ENCODE measurements at regions not wholly inside any gene's neighbourhood (a gene's known extent, or its start where the extent isn't known, plus 50 kb on each side); places are given as distances from the start of the nearest gene placed in this dataset.

DNA sequence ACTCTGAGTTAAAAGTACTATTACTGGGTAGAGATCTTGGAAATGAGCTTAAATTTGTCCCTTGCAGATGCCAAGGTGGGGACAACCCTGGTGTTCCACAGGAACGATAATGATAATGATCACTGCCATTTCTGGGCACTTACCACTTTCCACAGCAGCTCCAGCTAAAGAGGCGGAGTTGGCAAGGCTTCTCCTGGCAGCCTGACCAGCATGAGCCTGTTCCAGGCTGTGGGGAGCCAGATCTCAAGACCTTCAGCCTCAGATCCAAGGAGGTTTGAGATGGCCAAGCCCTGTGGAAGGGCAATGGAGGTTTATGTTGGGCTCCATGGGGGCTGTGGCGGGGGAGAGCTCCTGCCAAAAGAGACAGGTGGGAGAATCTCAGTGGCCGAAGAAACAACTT, 244.9 kb upstream of the MVB12B start:
- Histone ChIP-seq H3K36me3 (ENCODE audit: insufficient read depth, low read length) (no peaks in the 10 kb centered on the region), H3K9me3 (ENCODE audit: control insufficient read depth in 1 of 2, low read length in 2 of 2) (no peaks in the 10 kb centered on the region), H3K4me3 (ENCODE audit: low read length in 2 of 2) (no peak overlapping the region), H3K4me1 (ENCODE audit: insufficient read depth, low read length) (peaks cover 11% of the 10 kb centered on the region), H3K27me3 (ENCODE audit: insufficient read depth, low read length) (no peaks in the 10 kb centered on the region), H3K27ac (ENCODE audit: low read depth, low read length) (no peak overlapping the region)
- ChIA-PET POLR2A (ENCODE audit: partially characterized antibody) (interaction anchor here (1.8 kb wide), 1 partner anchor 10 kb away, joined by 3 read pairs; no protein-coding TSS in a partner anchor), CTCF (ENCODE audit: partially characterized antibody) (no interaction called here)
- Mint-ChIP-seq H3K27ac (no peak overlapping the region), H3K4me1 (peaks cover 5 to 14% (median 6%) of the 10 kb centered on the region in 4 donors), H3K36me3 (no peaks in the 10 kb centered on the region), H3K27me3 (peaks cover 11 to 21% of the 10 kb centered on the region in 2 donors), H3K4me3 (no peak overlapping the region), H3K9me3 (peaks cover 0 to 5% (median under 1%) of the 10 kb centered on the region in 8 donors)
- DNase-seq = no peak
- intact Hi-C loops (cut with micrococcal nuclease) = no loop called here

DNA sequence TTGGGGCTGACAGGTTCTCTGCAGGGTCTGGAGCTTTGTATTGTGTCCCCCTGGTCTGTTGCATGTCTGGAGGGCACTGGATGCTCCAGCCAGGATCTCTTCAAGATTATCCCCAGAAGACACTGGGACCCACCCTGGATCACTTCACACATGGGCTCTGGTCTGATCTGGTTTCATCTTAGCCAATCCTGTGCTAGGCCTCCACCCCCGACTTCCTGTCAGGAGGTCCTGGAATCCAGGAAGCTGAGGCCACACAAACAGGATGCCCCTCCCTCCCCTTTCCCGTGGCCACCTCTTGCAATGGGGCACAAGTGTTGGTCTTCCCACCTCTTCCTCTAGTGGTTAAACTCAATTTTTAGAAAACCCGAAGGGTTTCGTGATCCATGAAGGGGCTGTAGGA, 242.6 kb upstream of the MVB12B start:
- Histone ChIP-seq H3K27me3 (ENCODE audit: insufficient read depth, low read length) (no peaks in the 10 kb centered on the region), H3K9me3 (ENCODE audit: control insufficient read depth in 1 of 2, low read length in 2 of 2) (no peaks in the 10 kb centered on the region), H3K36me3 (ENCODE audit: insufficient read depth, low read length) (no peaks in the 10 kb centered on the region), H3K4me3 (ENCODE audit: low read length in 2 of 2) (no peak overlapping the region), H3K27ac (ENCODE audit: low read depth, low read length) (no peak overlapping the region), H3K4me1 (ENCODE audit: insufficient read depth, low read length) (peaks cover 11% of the 10 kb centered on the region)
- POLR2A ChIA-PET (ENCODE audit: partially characterized antibody) = no interaction called here
- intact Hi-C loops (cut with micrococcal nuclease) = no loop called here
- H3K4me3 Mint-ChIP-seq = peak overlapping the region in 1 of 8 donors; percentile 51
- H3K4me1 Mint-ChIP-seq = peaks cover 5 to 14% (median 6%) of the 10 kb centered on the region in 4 donors
- H3K36me3 Mint-ChIP-seq = no peaks in the 10 kb centered on the region
- CTCF ChIA-PET (ENCODE audit: partially characterized antibody) = no interaction called here
- H3K27me3 Mint-ChIP-seq = peaks cover 11 to 13% of the 10 kb centered on the region in 2 donors
- peaks cover 0 to 5% (median under 1%) of the 10 kb centered on the region in 8 donors for H3K9me3 Mint-ChIP-seq
- DNase-seq = no peak
- H3K27ac Mint-ChIP-seq = no peak overlapping the region

DNA sequence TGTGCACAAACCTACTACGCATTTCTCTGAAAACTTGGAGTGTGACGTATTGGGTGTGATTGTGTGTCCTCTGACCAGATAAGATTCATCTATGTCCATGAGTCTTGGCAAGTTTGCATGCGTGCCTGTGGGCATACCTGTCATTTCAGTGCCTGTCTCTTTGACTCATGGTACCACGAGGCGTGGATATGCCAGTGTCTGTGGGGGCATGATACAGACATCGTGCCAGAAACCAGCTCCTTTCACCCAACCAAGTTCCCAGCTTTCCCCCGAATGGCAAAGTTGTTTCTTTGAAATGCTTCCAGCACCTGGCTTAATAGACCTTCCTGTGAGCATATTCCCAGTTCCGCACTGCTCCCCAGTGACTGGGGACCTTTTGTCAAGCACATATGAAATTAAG, 241.9 kb upstream of the MVB12B start:
- intact Hi-C loops (cut with micrococcal nuclease) = no loop called here
- H3K4me3 Mint-ChIP-seq = peak overlapping the region in 1 of 8 donors; percentile 51
- H3K27ac ChIP-seq (ENCODE audit: low read depth, low read length) = no peak overlapping the region
- H3K27ac Mint-ChIP-seq = no peak overlapping the region
- CTCF ChIA-PET (ENCODE audit: partially characterized antibody) = interaction anchor here (1.0 kb wide), 1 partner anchor 10 kb away, joined by 3 read pairs; no protein-coding TSS in a partner anchor
- H3K4me3 ChIP-seq (ENCODE audit: low read length in 2 of 2) = no peak overlapping the region
- POLR2A ChIA-PET (ENCODE audit: partially characterized antibody) = no interaction called here
- peaks cover 11% of the 10 kb centered on the region for H3K4me1 ChIP-seq (ENCODE audit: insufficient read depth, low read length)
- DNase-seq = no peak
- H3K27me3 ChIP-seq (ENCODE audit: insufficient read depth, low read length) = no peaks in the 10 kb centered on the region
- peaks cover 7 to 13% of the 10 kb centered on the region in 2 donors for H3K27me3 Mint-ChIP-seq
- H3K9me3 ChIP-seq (ENCODE audit: control insufficient read depth in 1 of 2, low read length in 2 of 2) = no peaks in the 10 kb centered on the region
- H3K36me3 ChIP-seq (ENCODE audit: insufficient read depth, low read length) = no peaks in the 10 kb centered on the region
- H3K4me1 Mint-ChIP-seq = peaks cover 5 to 14% (median 6%) of the 10 kb centered on the region in 4 donors
- H3K9me3 Mint-ChIP-seq = peaks cover 0 to 5% (median under 1%) of the 10 kb centered on the region in 8 donors
- no peaks in the 10 kb centered on the region for H3K36me3 Mint-ChIP-seq

DNA sequence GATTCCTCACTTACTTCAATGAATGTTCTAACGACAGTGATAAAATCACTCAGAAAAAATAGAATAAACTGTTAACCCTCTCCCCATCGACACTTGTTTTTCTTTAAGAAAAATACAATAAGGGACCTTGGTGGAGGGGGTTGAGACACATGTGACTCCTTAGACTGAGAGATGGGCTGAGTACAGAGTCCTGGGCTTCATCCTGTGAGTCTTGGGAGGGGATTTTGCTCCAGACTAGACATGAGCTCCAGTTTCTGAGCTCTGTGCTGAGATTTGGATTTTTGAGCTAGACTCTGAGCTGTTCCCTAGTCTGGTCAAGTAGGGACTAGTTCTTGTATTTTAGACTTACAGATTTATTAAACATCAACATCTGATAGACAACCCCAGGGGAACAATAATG, 241.5 kb upstream of the MVB12B start:
- Mint-ChIP-seq H3K36me3 (no peaks in the 10 kb centered on the region), H3K4me1 (peaks cover 5 to 14% (median 6%) of the 10 kb centered on the region in 4 donors), H3K27ac (no peak overlapping the region), H3K27me3 (peaks cover 7 to 13% of the 10 kb centered on the region in 2 donors), H3K9me3 (peaks cover 0 to 5% (median under 1%) of the 10 kb centered on the region in 8 donors), H3K4me3 (no peak overlapping the region)
- H3K9me3 ChIP-seq (ENCODE audit: control insufficient read depth in 1 of 2, low read length in 2 of 2) = no peaks in the 10 kb centered on the region
- intact Hi-C loops (cut with micrococcal nuclease) = no loop called here
- no peaks in the 10 kb centered on the region for H3K27me3 ChIP-seq (ENCODE audit: insufficient read depth, low read length)
- peaks cover 11% of the 10 kb centered on the region for H3K4me1 ChIP-seq (ENCODE audit: insufficient read depth, low read length)
- ChIA-PET POLR2A (ENCODE audit: partially characterized antibody) (no interaction called here), CTCF (ENCODE audit: partially characterized antibody) (interaction anchor here (1.0 kb wide), 1 partner anchor 9 kb away, joined by 3 read pairs; no protein-coding TSS in a partner anchor)
- no peak overlapping the region for H3K27ac ChIP-seq (ENCODE audit: low read depth, low read length)
- no peak overlapping the region for H3K4me3 ChIP-seq (ENCODE audit: low read length in 2 of 2)
- no peaks in the 10 kb centered on the region for H3K36me3 ChIP-seq (ENCODE audit: insufficient read depth, low read length)
- DNase-seq = no peak

DNA sequence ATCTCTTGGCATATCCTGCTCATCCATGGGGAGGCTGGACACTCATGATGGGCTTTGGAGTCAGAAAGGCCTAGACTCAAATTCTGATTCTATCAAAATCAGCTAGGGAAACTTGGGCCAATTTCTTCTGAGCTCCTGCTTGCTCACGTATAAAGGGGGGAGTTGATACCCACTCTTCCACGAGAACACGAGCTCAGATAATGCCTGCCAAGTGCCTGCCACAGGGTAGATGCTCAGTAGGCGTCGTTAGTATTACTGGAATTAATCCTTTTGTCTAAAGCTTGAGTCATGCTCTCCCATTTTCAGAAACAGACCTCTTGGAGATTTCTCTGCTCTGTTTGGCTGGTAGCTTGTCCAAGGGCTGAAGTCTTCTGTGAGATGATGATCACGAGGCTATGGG, 238.3 kb upstream of the MVB12B start:
- Histone ChIP-seq H3K36me3 (ENCODE audit: insufficient read depth, low read length) (no peaks in the 10 kb centered on the region), H3K4me1 (ENCODE audit: insufficient read depth, low read length) (peaks cover 11% of the 10 kb centered on the region), H3K27ac (ENCODE audit: low read depth, low read length) (no peak overlapping the region), H3K9me3 (ENCODE audit: control insufficient read depth in 1 of 2, low read length in 2 of 2) (no peaks in the 10 kb centered on the region), H3K27me3 (ENCODE audit: insufficient read depth, low read length) (no peaks in the 10 kb centered on the region), H3K4me3 (ENCODE audit: low read length in 2 of 2) (no peak overlapping the region)
- ChIA-PET POLR2A (ENCODE audit: partially characterized antibody) (no interaction called here), CTCF (ENCODE audit: partially characterized antibody) (no interaction called here)
- Mint-ChIP-seq H3K9me3 (peaks cover 0 to 5% (median 0%) of the 10 kb centered on the region in 8 donors), H3K4me1 (peaks cover 5 to 14% (median 6%) of the 10 kb centered on the region in 4 donors), H3K27ac (no peak overlapping the region), H3K36me3 (no peaks in the 10 kb centered on the region), H3K27me3 (peaks cover 5 to 11% of the 10 kb centered on the region in 2 donors), H3K4me3 (no peak overlapping the region)
- intact Hi-C loops (cut with micrococcal nuclease) = no loop called here
- DNase-seq = no peak

DNA sequence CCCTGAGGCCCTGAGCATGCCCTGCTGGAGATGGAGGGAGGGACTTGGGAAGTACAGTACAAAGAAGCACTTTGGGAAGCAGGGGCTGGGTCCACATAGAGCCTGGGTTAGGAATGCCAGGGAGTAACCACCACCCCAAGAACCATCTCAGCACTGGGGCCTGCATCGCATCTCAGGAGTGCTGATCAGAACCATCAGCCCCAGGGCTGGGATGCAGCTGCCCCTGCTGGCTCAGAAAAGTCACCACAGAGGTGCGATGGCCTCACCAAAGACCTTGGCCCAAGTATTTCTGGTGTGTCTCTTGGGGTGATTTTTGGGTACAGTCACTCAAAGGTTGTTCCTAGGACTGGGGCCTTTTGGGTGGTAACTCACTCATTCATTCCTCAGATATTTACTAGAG, 236.8 kb upstream of the MVB12B start:
- no peaks in the 10 kb centered on the region for H3K9me3 Mint-ChIP-seq
- H3K4me1 Mint-ChIP-seq = no peaks in the 10 kb centered on the region
- no peaks in the 10 kb centered on the region for H3K9me3 ChIP-seq (ENCODE audit: control insufficient read depth in 1 of 2, low read length in 2 of 2)
- H3K4me3 Mint-ChIP-seq = no peak overlapping the region
- ChIA-PET CTCF (ENCODE audit: partially characterized antibody) (no interaction called here), POLR2A (ENCODE audit: partially characterized antibody) (no interaction called here)
- no peak overlapping the region for H3K4me3 ChIP-seq (ENCODE audit: low read length in 2 of 2)
- no peak overlapping the region for H3K27ac ChIP-seq (ENCODE audit: low read depth, low read length)
- no peaks in the 10 kb centered on the region for H3K36me3 Mint-ChIP-seq
- H3K27me3 Mint-ChIP-seq = peaks cover 3 to 6% of the 10 kb centered on the region in 2 donors
- intact Hi-C loops (cut with micrococcal nuclease) = no loop called here
- H3K27me3 ChIP-seq (ENCODE audit: insufficient read depth, low read length) = no peaks in the 10 kb centered on the region
- DNase-seq = no peak
- no peak overlapping the region for H3K27ac Mint-ChIP-seq
- H3K4me1 ChIP-seq (ENCODE audit: insufficient read depth, low read length) = no peaks in the 10 kb centered on the region
- no peaks in the 10 kb centered on the region for H3K36me3 ChIP-seq (ENCODE audit: insufficient read depth, low read length)

DNA sequence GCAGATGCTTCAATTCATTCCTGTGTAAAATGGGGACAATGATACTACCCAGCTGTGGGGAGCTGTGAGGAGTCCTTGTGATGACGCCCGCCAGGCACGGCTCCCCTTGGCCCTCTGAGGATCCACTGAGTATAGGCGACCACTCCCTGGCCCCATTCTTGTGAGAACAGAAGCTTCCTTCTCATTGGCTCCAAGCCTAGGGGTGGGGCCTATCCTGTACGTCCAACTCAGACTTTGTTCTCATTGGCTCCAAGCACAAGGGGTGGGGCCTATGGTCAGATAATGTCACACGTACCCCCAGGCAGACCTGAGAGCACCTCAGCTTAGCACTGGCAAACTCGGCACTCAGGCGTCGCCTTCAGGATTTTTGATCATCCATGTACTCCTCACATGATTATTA, 232.9 kb upstream of the MVB12B start:
- H3K9me3 Mint-ChIP-seq = peaks cover 0 to 2% (median 0%) of the 10 kb centered on the region in 8 donors
- intact Hi-C loops (cut with micrococcal nuclease) = no loop called here

More for the DNA sequence above, 232.9 kb upstream of the MVB12B start:
- Histone ChIP-seq H3K27ac (ENCODE audit: low read depth, low read length) (no peak overlapping the region), H3K4me3 (ENCODE audit: low read length in 2 of 2) (no peak overlapping the region), H3K4me1 (ENCODE audit: insufficient read depth, low read length) (no peaks in the 10 kb centered on the region), H3K9me3 (ENCODE audit: control insufficient read depth in 1 of 2, low read length in 2 of 2) (no peaks in the 10 kb centered on the region), H3K36me3 (ENCODE audit: insufficient read depth, low read length) (no peaks in the 10 kb centered on the region), H3K27me3 (ENCODE audit: insufficient read depth, low read length) (no peaks in the 10 kb centered on the region)
- Mint-ChIP-seq H3K4me3 (no peak overlapping the region), H3K27me3 (peaks cover 3 to 11% of the 10 kb centered on the region in 2 donors), H3K27ac (no peak overlapping the region), H3K4me1 (no peaks in the 10 kb centered on the region), H3K36me3 (no peaks in the 10 kb centered on the region)
- DNase-seq = no peak
- POLR2A ChIA-PET (ENCODE audit: partially characterized antibody) = no interaction called here
- CTCF ChIA-PET (ENCODE audit: partially characterized antibody) = no interaction called here

All from CD4-positive, alpha-beta memory T cell (primary cell).